NCI-H69 (cell line): ENCODE measurements at regions not wholly inside any gene's neighbourhood (a gene's known extent, or its start where the extent isn't known, plus 50 kb on each side); places are given as distances from the start of the nearest gene placed in this dataset.
A peak's percentile ranks its signal among the peaks of the same experiment; 100 is the strongest.

ENCODE experiments used
- DNase-seq: peaks from one replicate; lab custom pipeline; 2025; lab: John Stamatoyannopoulos, UW

DNA sequence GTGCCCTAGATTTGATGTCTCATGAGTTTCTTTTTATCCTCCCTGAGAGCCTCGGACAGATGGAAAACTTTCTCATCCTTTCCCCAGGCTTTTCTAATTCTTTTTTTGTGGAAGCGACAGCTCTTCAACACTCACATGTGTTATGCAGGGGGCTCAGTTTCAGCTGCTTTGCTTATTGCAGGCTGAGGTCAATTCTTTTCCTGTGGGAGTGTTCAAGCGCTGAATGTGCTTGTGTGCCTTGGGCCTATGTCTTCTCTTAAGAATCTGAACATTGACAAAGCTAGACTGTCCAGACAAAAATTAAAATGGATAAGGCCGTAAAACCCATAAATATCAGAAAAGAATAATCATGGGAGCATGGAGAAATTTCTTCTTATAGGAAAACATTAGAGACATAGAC is 125.2 kb upstream of the STEAP4 start:
- DNase-seq = peak; percentile 85

DNA sequence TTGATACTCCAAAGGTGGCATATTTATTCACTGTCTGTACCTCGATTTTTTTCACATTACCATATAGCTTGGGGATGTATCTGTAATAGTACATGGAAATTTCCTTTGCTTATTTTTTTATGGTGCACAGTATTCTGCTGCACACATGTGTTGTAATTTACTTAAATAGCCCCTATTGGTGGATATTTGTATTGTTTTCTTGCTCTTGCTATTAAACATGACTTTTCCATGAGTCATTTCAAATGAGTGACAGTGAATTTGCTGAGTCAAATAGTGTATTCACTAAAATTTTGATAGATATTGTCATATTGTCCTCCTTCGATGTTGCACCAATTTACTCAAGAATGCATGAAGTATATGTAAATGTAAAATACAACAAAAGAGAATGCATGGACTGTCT is 122.7 kb upstream of the STEAP4 start:
- peak; percentile 15 for DNase-seq

DNA sequence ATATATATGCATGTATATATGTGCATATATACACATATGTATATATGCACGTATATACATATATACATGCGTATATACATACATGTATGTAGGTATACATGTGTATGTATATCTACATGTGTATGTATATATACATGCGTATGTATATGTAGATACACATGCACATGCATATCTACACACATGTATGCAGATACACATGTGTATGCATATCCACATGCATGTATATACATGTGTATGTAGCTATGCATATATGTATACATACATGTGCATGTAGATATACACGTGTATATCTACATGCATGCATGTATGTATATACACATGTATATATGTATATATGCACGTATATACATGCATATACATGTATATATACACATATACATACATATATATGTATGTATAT is 95.8 kb upstream of the STEAP4 start:
- DNase-seq = no peak

DNA sequence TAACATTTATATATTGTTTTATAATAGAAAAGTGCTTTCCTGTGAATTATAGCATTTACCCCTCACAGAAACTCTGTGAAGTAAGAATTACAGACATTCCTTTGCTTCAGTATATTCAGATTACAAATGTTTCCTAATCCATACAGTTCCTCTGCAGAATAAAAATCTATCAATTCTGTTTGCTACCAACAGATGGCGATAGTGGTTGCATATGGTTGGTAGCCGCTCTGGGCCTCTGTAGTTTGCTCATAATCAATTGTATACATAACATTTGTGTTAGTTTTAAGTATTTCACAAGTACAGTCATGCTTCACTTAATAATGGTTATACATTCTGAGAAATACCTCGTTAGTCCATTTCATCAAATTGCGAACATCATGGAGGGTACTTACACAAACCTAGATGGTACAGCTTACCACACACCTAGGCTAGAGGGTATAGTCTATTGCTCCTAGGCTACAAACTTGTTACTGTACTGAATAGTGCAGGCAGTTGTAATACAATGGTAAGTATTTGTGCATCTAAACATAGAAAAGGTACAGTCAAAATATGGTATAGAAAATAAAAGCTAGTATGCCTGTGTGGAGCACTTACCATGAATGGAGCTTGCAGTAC is 94.4 kb upstream of the STEAP4 start:
- peak; percentile 60 for DNase-seq

DNA sequence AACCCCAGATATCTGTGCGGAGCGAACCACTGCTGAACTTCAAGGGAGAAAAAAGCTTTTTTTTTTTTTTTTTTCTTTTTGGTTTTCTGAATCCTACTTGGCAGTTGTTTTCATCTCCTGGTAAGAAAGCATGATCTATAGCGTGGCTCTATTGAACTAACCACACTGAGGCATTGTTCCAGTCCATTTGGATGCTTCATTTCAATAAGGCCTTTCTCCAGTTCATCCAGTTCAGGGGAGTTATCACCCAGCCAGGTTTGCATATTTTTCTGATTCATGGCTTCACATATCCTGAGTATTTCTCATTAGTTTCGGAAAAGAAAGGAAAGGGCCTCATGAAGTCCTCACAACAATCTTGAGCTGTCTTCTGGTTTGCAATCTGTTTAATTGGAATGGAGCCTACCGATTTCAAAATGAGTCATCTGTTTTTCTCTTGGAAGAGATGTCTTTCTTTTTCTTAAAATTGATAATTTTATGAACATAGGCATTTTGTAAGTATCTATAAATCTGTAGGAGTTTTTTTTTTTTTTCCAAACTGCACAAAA is 93.1 kb upstream of the STEAP4 start:
- no peak for DNase-seq

DNA sequence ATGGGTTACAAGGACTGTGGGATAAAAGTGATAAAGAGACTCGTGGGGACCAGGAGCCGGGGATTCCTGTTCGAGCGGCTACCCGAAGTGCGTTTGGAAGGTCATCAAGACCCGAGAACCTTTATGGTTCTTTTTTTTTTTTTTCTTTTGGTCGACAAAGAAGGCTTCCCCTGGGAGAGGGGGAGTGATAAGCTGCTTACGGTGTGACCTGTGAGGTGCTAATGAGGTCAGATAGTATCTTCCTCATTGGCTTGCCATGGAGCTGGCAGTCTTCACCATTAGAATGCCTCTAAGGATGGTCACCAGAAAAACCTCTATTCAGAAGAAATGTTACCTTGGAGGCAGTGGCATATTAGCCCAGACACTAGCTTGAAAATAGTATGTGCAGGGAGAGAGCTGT is 92.3 kb upstream of the STEAP4 start:
- no peak for DNase-seq

DNA sequence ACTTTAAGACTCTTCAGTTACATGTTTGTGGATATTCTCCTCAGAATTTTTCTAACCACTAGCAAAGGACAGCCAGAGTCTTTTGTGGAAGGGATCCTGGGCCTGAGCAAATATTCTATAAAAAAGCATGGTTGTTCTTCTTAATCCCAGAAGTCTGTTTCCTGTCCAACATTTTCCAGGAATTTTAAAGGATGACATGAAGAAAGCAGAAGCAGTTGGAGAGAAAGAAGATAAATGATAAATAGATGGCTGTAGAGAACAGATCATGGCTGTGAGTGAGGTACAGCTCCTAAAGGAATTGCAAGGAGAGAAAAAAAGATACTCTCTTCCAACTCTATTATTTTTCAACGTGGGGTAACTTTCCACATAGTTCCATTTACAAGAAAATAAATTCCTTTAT is 91.8 kb upstream of the STEAP4 start:
- DNase-seq = no peak

DNA sequence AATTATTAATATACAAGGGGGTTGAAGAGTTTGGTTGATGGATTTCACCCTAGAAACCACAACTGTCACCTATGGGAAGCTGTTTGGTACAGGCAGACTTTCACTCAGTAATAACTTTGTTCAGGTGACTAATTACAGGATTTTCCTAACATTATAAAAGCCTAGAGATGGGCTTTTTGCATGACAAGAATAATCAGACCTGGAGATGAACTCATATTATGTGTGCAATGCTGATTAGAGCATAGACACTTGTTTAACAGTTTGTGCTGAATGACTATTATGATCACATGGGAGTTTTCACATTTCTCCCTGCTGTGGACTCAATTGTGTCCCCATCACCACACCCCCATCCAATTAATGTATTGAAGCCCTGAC is 90.2 kb upstream of the STEAP4 start:
- DNase-seq = no peak

DNA sequence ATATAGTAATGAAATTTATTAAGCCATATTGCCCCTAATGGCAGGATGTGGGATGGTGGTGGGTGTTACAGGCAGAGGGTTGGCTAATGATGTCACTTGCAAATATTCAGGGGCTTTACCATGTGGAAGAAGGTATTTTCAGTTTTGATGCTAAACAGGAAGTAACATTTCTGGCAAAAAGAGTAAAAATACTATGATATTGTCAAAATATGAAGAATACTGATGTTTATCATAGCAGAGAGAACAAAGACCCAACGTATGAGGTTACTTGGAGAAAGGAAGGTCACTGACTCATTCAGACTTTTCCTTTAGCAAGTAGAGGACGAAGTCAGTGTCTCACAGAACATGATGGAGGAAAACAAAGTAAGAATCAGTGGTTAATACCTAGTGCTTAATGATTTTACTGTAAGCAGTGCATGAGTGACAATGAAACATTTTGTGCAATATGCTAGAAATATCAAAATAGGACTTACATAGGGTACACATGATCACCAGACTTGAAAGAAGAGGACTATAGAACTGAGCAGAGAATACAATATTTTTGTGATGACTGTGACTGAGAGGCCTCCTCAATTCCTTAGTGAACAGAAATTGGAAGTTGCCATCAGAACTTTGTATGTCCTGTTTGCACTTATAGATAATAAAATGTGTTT is 89.7 kb upstream of the STEAP4 start:
- DNase-seq = no peak

DNA sequence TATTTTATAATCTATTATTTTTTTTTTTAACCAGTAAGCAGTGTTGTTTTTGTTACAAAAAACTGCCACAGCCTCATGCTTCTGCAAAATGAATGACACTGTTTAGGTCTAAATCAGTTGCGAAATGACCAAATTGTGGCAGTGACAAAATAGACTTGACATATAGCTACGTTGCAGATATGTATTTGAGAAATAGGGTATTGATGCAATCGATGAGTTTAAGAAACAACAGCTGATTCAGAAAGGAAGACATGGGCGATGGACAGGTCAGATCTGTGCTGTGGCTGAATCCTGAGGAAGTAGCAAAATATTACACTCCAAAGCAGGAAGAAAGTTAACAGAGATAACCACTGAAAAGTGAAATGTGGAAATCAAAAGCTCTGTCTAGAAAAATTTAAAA is 89.0 kb upstream of the STEAP4 start:
- DNase-seq = no peak

DNA sequence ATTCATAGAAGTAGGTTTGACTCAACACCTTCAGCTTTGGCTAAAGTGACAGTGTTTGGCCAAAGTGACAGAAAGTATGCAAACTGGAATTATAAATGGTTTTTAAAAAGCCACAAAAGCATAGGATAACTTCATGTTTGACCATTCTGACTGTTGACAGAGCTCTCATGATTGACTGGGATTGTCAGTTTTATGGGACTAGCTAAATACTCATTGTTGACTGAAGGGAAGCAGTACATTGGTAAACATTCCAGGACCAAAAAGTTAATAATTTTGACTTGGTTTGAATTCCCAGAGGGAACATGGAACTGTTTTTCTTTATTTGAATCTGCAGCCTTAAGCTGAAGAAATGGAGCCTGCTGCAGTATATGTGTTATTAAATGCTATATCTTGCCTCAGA is 84.6 kb upstream of the STEAP4 start:
- peak; percentile 14 for DNase-seq

DNA sequence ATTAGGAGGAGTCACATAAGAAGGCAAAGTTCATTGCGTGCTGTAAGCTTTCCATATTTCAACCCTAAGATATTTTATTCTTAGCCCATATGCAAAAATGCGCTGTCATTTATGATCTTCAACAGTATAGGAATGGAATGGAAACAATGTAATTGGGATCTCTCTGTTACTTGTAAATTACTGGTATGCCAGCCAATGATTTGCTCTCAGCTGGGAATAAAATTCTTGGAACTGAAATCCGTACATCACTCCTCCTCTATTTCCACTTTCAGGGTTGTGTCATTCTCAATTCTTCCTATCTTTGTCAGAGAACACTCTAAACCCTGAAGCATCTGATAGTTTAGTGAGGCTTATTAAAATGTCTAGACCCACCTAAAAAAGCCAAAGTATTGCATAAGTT is 80.7 kb upstream of the STEAP4 start:
- DNase-seq = no peak

DNA sequence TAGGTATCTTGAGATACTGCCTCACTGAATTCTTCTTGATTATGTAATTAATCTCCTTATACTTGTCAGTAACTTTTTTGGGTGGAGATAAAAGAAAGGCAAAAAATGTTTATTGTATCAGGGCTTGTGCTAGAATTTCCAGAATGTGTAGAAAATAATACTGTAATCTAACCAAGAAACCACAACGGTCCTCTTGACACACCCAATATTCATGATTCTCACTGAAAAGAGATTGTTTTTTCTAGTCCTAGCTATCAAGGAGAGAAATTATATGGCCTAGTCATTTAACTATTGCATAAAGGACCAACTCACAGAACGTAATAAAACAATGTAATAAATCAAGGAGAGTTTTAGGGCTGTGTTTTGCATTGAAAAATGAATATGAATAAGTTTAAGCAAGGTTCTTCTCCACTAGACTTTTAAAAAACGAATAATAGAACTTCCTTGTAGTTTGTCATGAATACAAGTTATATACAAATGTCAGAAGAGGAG is 80.0 kb upstream of the STEAP4 start:
- no peak for DNase-seq

DNA sequence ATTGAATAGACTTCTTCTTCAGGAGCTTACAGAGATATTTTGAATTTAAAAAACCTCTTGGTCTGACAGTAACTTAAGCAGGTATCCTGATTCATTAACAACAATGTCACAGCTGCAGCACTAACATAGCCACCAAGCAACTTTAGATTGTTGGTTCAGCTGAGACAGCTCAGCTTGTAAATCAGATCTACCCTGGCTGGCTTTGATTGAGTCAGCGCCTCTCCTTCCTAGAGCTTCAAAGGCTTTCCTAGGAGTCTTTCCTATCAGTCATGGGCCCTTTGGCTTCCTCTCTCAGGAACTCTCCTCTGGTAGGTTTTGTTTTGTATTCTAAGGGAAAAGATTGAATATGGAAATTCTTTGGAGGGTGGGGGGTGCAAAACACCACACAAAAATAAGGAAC is 70.7 kb upstream of the STEAP4 start:
- peak; percentile 26 for DNase-seq

DNA sequence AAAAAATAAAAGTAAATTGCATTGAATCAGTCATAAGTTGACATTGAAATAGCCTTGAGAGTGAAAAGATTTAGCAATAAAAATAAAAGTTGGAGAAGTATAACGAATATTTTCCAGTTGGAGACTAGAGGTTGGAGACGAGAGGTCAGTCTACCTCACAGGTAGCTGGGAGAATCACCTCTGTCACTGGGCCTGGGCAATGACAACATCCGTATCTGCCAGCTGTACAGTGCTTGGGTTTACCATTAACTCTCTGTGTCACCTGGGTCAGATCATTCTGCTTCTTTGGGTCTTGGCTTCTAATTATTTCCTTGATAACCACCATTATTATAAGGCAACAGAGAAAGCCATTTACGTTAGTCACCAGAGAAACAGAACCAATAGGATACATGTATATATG is 62.0 kb upstream of the STEAP4 start:
- DNase-seq = no peak

DNA sequence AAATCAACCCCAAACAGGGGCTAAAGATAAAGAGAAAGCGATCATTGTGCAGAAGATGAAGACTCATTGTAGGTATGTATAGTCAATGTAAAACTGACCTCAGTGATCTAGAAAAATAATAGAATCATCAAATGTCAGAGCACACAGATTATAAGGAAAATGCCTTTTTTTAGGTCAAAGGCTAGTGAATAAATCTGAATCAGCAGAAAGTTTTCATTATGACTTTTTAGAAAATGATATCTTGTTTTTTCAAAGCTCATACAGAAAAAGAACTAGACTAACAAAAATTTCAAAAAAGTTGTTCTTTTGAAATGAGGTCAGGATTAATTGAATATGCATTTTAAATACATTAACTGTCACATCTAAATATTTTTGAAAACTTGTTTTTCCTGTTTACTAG is 60.2 kb upstream of the STEAP4 start:
- no peak for DNase-seq

DNA sequence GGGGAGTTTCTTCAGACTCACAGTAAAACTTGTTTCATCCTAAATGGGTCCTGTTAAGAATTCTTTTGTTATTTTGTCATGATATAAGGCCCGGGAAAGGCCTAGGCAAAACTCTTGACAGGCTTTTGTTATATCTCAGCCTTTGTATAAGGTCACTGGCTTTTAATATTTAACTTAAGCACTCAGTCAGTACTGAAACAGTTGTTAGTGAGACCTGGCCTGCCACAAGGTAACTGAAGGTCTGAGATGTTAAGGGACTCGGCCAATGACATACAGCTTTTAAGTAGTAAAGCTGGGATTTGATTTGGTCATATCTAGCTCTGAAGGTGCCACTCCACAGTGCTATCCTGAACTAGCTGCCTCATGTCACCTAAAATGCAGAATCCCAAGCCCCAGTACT is 57.2 kb upstream of the STEAP4 start:
- DNase-seq = no peak

DNA sequence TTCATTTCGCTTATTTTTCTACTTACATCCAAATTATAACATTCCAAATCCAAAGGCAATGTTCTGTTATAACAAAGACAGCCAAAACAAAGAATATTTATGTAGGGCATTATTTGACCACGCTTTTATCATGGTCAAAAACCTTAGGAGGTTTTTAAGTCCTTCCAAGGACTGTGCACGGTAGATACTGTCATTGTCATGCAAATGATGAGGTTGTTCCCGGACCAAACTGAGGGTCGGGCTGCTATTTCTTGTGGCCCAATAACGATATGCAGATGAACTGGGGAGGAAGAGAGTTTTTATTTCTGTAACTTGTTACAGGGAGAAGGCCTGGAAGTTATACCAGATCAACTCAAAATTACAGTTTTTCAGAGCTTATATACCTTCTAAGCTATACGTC is 56.6 kb upstream of the STEAP4 start:
- DNase-seq = no peak

DNA sequence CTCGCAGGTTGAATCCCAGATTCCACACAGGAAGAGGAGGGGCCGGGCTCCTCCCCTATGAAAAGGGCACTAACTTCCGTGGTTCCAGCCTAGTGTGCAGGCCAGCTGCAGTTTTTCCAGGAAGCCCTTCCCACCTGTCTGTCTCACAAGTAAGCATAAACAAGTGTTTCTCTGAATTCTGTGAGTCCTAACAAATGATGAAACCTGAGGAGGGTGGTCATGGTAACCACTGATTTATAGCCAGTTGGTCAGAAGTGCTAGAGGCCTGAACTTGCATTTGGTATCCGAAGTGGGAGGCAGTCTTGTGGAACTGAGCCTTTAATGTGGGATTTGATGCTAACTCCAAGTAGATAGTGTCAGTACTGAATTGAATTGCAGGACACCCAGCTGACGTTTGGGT is 54.7 kb upstream of the STEAP4 start:
- peak; percentile 28 for DNase-seq

DNA sequence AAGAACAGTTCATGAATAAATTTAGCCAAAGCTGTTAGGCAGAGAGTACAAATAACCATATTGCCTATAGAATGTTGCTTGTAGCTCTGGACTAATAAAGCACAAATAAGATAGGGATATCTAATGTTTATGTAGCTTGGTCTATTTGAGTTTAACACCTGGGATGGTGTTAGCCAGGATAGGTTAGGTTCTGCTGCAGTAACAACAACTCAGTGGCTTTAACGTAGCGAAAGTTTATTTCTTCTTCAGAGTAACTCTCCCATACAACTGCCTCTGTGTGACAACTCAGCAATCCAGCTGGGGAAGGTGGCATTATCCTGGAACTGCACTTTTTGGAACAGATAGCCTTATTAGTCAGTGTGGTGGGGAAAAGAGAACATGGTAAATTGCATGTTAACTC is 52.2 kb upstream of the STEAP4 start:
- DNase-seq = no peak

DNA sequence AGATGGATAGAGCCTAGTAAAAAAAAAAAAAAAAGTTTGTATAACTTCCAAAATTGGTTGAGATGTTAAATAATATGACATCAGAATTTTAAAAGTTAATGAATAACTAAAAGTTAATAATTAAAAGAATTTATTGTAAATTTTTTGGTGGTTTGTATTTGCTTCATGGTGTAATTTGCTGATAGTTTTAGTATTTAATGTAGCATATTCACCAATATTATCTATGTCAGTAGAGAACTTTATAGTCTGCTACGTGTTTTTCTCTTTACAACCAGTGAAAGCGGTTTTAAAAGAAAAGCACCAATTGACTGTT is 51.8 kb upstream of the STEAP4 start:
- no peak for DNase-seq

DNA sequence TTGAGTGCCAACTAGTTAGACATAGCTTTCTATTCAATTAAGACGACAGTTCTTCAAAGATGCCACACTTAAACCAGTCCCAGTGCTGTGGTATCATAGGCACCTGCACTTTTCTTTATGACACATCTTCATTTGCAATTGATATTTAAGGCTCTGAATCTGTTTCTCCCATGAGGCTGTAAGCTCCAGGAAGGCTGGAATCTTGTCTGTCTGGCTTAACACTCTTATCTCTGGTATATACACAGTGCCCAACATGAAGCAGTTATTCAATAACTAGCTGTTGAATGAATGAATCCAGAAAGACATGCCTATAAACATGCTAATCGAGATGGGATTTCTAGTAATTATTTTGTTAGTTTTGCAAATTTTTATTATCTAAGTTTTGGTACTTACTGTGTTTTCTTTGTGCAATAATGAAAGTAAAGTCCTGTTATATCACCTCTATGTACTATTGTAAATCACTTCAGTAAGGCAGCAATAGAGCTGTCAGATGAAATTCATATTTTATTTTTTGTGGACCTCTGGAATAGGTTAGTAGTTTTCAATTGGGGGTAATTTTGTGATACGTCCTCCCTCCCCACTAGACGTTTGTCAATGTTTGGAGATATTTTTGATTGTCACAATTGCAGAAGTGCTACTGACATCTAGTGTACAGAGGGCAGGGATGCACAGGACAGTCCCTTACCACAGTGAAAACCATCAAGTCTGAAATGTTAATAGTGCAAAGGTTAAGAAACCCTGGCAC is 51.3 kb upstream of the STEAP4 start:
- peak; percentile 15 for DNase-seq

DNA sequence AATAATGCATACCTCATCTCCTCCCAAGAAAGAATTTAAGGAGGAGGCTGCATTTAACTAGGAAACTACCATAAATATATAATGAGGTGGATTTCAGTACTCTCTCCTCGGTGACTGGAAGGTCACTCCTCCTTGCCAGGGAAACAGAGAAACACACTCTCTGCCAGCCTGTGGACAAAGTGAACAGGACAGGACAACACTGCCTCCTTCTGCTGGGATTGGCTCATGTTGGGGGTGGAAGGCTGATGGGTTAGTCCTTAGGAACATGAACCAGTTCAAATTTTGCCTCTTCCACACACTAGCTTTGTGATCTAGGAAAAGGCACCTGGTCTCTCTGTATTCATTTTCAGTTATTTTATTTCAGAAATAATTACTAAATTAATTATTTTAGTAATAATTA is 50.6 kb upstream of the STEAP4 start:
- DNase-seq = peak; percentile 11
